ENCODE measurements at regions not wholly inside any gene's neighbourhood (a gene's known extent, or its start where the extent isn't known, plus 50 kb on each side); places are given as distances from the start of the nearest gene placed in this dataset.

DNA sequence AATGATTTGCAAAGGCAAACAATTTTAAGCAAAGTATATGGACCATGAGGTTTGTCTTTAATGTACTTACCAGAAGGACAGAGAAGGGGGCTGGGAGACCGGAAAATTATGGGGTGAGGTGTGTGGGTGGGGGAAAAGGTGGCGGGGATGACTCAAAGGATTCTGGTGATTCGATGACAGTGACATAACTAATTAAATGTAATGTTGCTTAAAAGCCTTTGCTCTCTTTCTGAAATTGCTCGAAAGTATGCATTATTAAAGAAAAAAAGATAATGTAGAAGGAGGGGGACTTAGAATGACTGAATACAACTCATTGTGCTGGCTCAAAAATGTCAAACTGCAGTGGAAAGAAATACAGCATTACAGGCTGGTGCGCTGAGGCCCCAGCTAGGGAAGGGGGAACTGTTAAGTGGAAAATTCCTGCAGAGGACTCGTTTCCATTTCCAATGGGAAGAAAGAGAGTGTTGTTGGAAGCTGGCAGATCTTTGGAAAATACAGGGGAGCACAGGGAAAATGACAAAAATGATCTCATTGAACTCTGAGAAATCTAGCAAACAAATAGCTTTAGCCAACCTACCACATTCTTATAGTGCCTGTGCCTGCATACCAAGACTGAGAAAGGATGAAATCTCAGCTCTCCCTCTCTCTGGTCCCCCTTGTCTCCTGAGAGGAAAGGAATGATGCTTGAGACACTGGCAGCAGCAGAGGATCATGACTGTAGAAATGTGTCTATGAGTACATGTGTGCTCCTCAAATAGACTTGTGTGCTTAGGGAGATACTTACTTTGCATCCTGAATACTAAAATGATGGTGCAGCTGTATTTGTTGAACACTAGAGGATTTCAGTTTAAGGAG, 632.4 kb downstream of the NYAP2 start:
- no peak for TF ChIP-seq ZC3H11A (IDR thresholded peaks at IDR 0.05)
- TF ChIP-seq EHF (CRISPR knock-in tag; IDR thresholded peaks at IDR 0.05) = no peak
- no peak for TF ChIP-seq CHD2 (IDR thresholded peaks at IDR 0.05; ENCODE audit: low read length, partially characterized antibody)
- no peak for TF ChIP-seq RFX5 (IDR thresholded peaks at IDR 0.05)
- TF ChIP-seq POLR2A (IDR thresholded peaks at IDR 0.05; ENCODE audit: low read length) = no peak
- TF ChIP-seq, protein P1, sequence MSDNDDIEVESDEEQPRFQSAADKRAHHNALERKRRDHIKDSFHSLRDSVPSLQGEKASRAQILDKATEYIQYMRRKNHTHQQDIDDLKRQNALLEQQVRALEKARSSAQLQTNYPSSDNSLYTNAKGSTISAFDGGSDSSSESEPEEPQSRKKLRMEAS (IDR thresholded peaks at IDR 0.05) = no peak
- no peak for TF ChIP-seq MAZ (IDR thresholded peaks at IDR 0.05; ENCODE audit: borderline replicate concordance, low read depth, low read length)
- no peak for TF ChIP-seq RARB (CRISPR knock-in tag; IDR thresholded peaks at IDR 0.05)
- TF ChIP-seq, protein P2, sequence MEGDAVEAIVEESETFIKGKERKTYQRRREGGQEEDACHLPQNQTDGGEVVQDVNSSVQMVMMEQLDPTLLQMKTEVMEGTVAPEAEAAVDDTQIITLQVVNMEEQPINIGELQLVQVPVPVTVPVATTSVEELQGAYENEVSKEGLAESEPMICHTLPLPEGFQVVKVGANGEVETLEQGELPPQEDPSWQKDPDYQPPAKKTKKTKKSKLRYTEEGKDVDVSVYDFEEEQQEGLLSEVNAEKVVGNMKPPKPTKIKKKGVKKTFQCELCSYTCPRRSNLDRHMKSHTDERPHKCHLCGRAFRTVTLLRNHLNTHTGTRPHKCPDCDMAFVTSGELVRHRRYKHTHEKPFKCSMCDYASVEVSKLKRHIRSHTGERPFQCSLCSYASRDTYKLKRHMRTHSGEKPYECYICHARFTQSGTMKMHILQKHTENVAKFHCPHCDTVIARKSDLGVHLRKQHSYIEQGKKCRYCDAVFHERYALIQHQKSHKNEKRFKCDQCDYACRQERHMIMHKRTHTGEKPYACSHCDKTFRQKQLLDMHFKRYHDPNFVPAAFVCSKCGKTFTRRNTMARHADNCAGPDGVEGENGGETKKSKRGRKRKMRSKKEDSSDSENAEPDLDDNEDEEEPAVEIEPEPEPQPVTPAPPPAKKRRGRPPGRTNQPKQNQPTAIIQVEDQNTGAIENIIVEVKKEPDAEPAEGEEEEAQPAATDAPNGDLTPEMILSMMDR (IDR thresholded peaks at IDR 0.05) = no peak
- no peak for TF ChIP-seq EP300 (IDR thresholded peaks at IDR 0.05)

Measured in A549 (cell line).